Neural crest cell (in vitro differentiated cells): ENCODE measurements at regions not wholly inside any gene's neighbourhood (a gene's known extent, or its start where the extent isn't known, plus 50 kb on each side); places are given as distances from the start of the nearest gene placed in this dataset.
"Not testable (repeated sequence)": the region's sequence is repeated elsewhere in the genome, so short reads cannot be mapped to it uniquely, and the experiment has no call there.

Experiments used
- DNase-seq: peaks from one replicate; pipeline ENCODE4 v3.0.0; 2021; ENCODE audit warnings: low read depth, mixed read lengths, low spot score
- H3K27ac Mint-ChIP-seq: one replicate; pipeline ENCODE4 v1.8.0; 2021; ENCODE audit warnings: mild to moderate bottlenecking, mixed read lengths; ENCODE audit not compliant: unreplicated experiment
- H3K27me3 Mint-ChIP-seq: 2 replicates; pipeline ENCODE4 v1.8.0; 2021; ENCODE audit warnings: low read depth, mild to moderate bottlenecking, mixed read lengths
- H3K36me3 Mint-ChIP-seq: 2 replicates; pipeline ENCODE4 v1.8.0; 2021; ENCODE audit warnings: low read depth, mild to moderate bottlenecking, mixed read lengths
- H3K4me1 Mint-ChIP-seq: 2 replicates; pipeline ENCODE4 v1.8.0; 2021; ENCODE audit warnings: mixed read lengths
- H3K4me3 Mint-ChIP-seq: one replicate; pipeline ENCODE4 v1.8.0; 2021; ENCODE audit warnings: mild to moderate bottlenecking, mixed read lengths
- H3K9me3 Mint-ChIP-seq: 2 replicates; pipeline ENCODE4 v1.8.0; 2021; ENCODE audit warnings: mixed read lengths

DNA sequence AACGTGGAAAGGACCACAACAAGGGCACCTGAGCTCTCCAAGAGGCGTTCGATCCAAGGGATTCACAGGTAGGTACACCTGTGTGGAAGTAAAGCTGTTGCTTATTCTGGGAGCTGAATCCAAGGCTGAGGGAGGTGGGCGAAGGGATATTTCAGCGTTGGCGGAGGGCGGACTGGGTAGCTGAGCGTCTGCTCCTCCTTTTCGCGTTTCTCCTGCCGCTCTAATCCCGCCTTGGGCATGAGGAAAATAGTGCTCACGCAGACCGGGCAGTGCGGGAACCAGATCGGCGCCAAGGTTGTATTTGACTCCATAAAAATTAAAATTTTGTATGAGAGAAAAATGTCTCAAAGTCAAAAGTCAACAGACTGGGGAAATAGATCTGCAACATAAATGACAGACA is 3966.2 kb upstream of the OR11H1 start:
- H3K36me3 Mint-ChIP-seq, DNase-seq, H3K4me1 Mint-ChIP-seq, H3K9me3 Mint-ChIP-seq, H3K4me3 Mint-ChIP-seq, H3K27me3 Mint-ChIP-seq, H3K27ac Mint-ChIP-seq: not testable (repeated sequence)

GRCh38 chr22:11568837-11569563 is 3959.0 kb upstream of the OR11H1 start:
- not testable (repeated sequence) for H3K27ac Mint-ChIP-seq, H3K27me3 Mint-ChIP-seq, H3K4me1 Mint-ChIP-seq, DNase-seq, H3K4me3 Mint-ChIP-seq
- H3K9me3 Mint-ChIP-seq, result peaks cover 28% of the 10 kb centered on the region
- peaks cover 19% of the 10 kb centered on the region for H3K36me3 Mint-ChIP-seq

GRCh38 chr22:11569564-11569940 is 3958.4 kb upstream of the OR11H1 start:
- not testable (repeated sequence) for H3K27me3 Mint-ChIP-seq, H3K27ac Mint-ChIP-seq, H3K4me1 Mint-ChIP-seq, DNase-seq, H3K4me3 Mint-ChIP-seq
- Mint-ChIP-seq H3K9me3 (peaks cover 32% of the 10 kb centered on the region), H3K36me3 (peaks cover 22% of the 10 kb centered on the region)

DNA sequence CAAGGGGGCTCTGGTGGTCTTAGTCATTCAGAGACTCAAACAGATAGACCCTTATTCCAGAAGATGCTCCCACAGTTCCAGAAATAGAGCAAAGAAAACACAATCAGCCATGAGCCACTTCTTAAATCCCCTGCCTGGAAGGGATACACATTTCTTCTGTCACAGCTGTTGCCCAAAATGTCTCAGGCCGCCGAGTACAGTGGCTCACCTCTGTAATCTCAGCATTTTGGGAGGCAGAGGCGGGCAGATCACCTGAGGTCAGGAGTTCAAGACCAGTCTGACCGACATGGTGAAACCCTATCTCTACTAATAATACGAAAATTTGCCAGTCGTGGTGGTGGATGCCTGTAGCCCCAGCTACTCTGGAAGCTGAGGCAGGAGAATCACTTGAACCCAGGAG is 3954.8 kb upstream of the OR11H1 start:
- H3K4me1 Mint-ChIP-seq, H3K4me3 Mint-ChIP-seq, DNase-seq, H3K27ac Mint-ChIP-seq, H3K27me3 Mint-ChIP-seq: not testable (repeated sequence)
- peaks cover 42% of the 10 kb centered on the region for H3K36me3 Mint-ChIP-seq
- peaks cover 49% of the 10 kb centered on the region for H3K9me3 Mint-ChIP-seq

DNA sequence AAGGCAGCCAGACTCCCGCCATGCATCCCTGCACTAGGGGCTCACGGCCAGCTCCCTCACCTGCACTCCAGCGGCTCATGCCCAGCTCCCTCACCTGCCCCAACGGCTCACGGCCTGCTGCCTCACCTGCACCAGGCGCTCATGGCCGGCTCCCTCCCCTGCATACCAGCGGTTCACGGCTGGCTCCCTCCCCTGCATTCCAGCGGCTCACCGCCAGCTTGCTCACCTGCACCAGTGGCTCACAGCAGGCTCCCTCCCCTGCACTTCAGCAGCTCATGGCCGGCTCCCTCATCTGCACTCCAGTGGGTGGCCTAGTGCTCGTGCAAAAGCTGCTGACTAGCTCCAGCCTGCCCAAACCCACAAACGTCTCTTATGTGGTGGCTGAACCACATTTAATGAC is 3953.8 kb upstream of the OR11H1 start:
- peaks cover 43% of the 10 kb centered on the region for H3K36me3 Mint-ChIP-seq
- H3K9me3 Mint-ChIP-seq, result peaks cover 53% of the 10 kb centered on the region
- not testable (repeated sequence) for H3K27ac Mint-ChIP-seq, H3K27me3 Mint-ChIP-seq, H3K4me3 Mint-ChIP-seq, H3K4me1 Mint-ChIP-seq, DNase-seq

GRCh38 chr22:11574659-11575058 is 3953.3 kb upstream of the OR11H1 start:
- DNase-seq, H3K4me1 Mint-ChIP-seq, H3K27ac Mint-ChIP-seq, H3K27me3 Mint-ChIP-seq, H3K4me3 Mint-ChIP-seq: not testable (repeated sequence)
- peaks cover 47% of the 10 kb centered on the region for H3K36me3 Mint-ChIP-seq
- peaks cover 58% of the 10 kb centered on the region for H3K9me3 Mint-ChIP-seq

- not testable (repeated sequence) for H3K4me3 Mint-ChIP-seq, H3K27ac Mint-ChIP-seq, H3K4me1 Mint-ChIP-seq, H3K27me3 Mint-ChIP-seq, DNase-seq
- Mint-ChIP-seq H3K36me3 (peaks cover 45% of the 10 kb centered on the region), H3K9me3 (peaks cover 56% of the 10 kb centered on the region)
Measured at GRCh38 chr22:11576740-11577139, 3951.3 kb upstream of the OR11H1 start.

- H3K4me1 Mint-ChIP-seq, DNase-seq, H3K27ac Mint-ChIP-seq, H3K4me3 Mint-ChIP-seq, H3K27me3 Mint-ChIP-seq: not testable (repeated sequence)
- peaks cover 42% of the 10 kb centered on the region for H3K36me3 Mint-ChIP-seq
- peaks cover 57% of the 10 kb centered on the region for H3K9me3 Mint-ChIP-seq
Measured at GRCh38 chr22:11578115-11578514, 3949.9 kb upstream of the OR11H1 start.

GRCh38 chr22:11578551-11578950 is 3949.4 kb upstream of the OR11H1 start:
- H3K27me3 Mint-ChIP-seq, DNase-seq, H3K4me3 Mint-ChIP-seq, H3K27ac Mint-ChIP-seq, H3K4me1 Mint-ChIP-seq: not testable (repeated sequence)
- peaks cover 42% of the 10 kb centered on the region for H3K36me3 Mint-ChIP-seq
- peaks cover 61% of the 10 kb centered on the region for H3K9me3 Mint-ChIP-seq

DNA sequence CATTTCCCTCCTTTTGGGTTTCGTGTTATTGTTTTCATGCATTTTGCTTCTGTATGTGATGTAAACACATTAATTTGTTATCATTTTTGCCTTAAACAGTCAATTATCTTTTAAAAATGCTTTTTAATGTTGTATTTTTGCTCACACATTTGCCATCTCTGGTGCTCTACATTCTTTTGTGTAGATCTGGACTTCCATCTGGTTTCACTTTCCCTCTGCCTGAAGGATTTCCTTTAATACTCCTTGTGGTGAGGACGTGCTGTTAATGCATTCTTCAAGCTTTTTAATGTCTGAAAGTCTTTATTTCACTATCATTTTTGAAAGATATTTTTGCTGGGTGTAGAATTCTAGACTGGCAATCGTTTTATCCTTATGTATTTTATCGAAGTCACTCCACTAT is 3945.9 kb upstream of the OR11H1 start:
- H3K9me3 Mint-ChIP-seq, result peaks cover 43% of the 10 kb centered on the region
- peaks cover 30% of the 10 kb centered on the region for H3K36me3 Mint-ChIP-seq

GRCh38 chr22:11584231-11584630 is 3943.8 kb upstream of the OR11H1 start:
- not testable (repeated sequence) for H3K4me3 Mint-ChIP-seq, H3K27ac Mint-ChIP-seq, H3K27me3 Mint-ChIP-seq, DNase-seq, H3K4me1 Mint-ChIP-seq
- H3K9me3 Mint-ChIP-seq, result peaks cover 27% of the 10 kb centered on the region
- peaks cover 21% of the 10 kb centered on the region for H3K36me3 Mint-ChIP-seq

More for the DNA sequence above, 3945.9 kb upstream of the OR11H1 start:
- not testable (repeated sequence) for DNase-seq, H3K4me1 Mint-ChIP-seq, H3K27ac Mint-ChIP-seq, H3K27me3 Mint-ChIP-seq, H3K4me3 Mint-ChIP-seq

- peaks cover 23% of the 10 kb centered on the region for H3K36me3 Mint-ChIP-seq
- H3K4me3 Mint-ChIP-seq, H3K27me3 Mint-ChIP-seq, H3K27ac Mint-ChIP-seq, H3K4me1 Mint-ChIP-seq, DNase-seq: not testable (repeated sequence)
- H3K9me3 Mint-ChIP-seq, result peaks cover 31% of the 10 kb centered on the region
Measured at GRCh38 chr22:11594552-11594951, 3933.4 kb upstream of the OR11H1 start.

- H3K27me3 Mint-ChIP-seq, H3K4me1 Mint-ChIP-seq, H3K27ac Mint-ChIP-seq, DNase-seq, H3K4me3 Mint-ChIP-seq: not testable (repeated sequence)
- Mint-ChIP-seq H3K36me3 (peaks cover 14% of the 10 kb centered on the region), H3K9me3 (peaks cover 16% of the 10 kb centered on the region)
Measured at GRCh38 chr22:11597666-11598358, 3930.2 kb upstream of the OR11H1 start.
